HG03558 (cell line): ENCODE measurements at regions not wholly inside any gene's neighbourhood (a gene's known extent, or its start where the extent isn't known, plus 50 kb on each side); places are given as distances from the start of the nearest gene placed in this dataset.
"Not testable (repeated sequence)": the region's sequence is repeated elsewhere in the genome, so short reads cannot be mapped to it uniquely, and the experiment has no call there.

ENCODE experiments used
- ATAC-seq: cut with Tn5 transposase; IDR thresholded peaks from one replicate; pipeline ENCODE4 v1.9.1; 2021; ENCODE audit warnings: moderate number of reproducible peaks; ENCODE audit not compliant: unreplicated experiment; ENCODE audit errors: extremely low read depth

DNA sequence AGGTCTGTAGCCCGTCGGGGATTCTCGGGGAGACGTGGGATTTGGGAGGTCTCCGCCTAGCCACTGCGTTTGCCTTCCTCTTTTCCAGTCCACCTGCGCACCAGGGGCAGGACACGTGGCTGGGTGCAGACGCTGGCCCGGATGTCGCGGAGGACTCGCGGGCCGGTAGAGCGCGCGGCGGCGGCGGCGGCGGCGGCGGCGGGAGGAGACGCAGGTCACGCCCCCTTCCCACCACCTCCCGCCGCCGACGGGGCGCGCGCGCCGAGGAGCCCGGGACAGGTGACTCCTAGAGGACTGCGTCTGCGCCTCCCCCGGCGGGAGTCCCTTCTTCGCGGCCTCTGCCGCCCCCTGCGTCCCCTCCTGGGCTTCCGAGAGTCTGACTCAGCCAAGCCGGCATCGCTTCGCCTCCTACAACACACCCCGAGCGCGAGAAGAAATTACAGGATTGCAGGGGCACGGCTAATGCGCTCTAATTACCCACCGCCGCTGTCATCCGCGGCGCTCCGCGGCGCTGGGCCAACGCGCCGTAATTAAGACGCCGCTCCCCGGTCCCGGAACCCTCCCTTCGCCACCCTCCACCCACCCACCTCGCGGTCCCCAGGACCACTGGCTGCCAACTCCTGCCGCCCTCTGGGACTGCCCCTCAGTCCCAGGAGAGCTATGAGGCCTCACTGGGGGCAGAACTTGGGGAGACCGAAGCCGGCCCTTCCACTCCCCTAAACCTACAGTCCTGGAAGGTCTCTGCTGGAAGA lies 124.5 kb downstream of the MRPL14 start:
- ATAC-seq: no peak

DNA sequence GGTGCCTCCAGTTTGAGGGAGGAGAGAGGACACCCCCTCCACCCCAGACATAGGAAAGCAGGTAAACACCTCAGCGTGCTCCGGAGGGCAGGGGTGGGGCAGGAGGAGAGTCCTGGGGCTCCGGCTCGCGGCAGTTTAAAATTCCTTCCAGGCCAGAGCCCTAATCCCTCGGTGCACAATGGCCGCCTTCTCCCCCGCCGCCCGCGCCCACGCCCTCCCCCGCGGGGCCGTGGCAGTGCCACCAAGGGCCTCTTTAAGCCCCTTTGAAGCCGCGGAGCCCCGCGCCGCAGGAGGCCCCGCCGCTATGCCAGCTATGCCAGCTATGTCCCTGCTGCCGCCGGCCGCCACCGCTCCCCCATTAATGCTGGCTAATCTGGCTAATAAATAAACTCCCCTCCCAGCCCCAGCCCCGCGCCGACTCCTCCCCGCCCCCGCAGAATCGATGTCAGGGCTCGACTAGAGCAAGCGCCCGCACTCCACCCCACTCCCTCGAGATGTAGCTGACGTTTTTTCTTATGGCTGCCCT lies 125.1 kb downstream of the MRPL14 start:
- no peak for ATAC-seq

DNA sequence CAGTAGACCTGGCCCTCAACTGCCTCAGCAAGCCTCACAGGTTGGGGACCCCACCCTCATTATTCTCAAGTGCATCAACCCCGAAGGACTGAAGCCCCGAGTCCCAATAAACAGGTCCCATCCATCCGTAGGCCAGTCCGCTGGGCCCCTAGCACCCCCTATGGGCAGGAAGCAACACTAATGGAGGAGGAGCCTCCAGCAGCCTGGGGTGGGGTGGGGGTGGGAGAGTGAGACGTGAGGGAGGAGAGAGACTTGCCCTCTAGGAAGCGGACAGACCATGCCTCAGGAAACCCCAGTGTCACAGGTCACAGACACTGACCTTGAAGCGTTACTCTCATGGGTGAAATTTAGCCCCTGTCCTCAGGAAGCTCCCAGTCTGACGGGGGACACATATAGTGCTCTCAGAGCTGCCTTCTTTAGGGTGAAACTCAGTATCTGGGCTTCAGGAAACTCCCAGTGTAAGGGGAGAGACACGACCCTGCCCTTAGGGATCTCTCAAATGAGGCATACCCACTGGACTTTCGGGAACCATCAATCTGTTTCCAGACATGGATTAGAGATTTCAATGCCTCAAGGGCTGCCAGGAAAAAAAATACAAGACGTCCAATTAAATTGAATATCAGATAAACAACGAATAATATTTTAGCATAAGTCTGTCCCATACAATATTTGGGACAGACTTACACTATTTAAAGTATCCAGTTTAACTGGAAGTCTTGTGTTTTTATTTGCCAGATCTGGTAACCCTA lies 125.8 kb downstream of the MRPL14 start:
- no peak for ATAC-seq

DNA sequence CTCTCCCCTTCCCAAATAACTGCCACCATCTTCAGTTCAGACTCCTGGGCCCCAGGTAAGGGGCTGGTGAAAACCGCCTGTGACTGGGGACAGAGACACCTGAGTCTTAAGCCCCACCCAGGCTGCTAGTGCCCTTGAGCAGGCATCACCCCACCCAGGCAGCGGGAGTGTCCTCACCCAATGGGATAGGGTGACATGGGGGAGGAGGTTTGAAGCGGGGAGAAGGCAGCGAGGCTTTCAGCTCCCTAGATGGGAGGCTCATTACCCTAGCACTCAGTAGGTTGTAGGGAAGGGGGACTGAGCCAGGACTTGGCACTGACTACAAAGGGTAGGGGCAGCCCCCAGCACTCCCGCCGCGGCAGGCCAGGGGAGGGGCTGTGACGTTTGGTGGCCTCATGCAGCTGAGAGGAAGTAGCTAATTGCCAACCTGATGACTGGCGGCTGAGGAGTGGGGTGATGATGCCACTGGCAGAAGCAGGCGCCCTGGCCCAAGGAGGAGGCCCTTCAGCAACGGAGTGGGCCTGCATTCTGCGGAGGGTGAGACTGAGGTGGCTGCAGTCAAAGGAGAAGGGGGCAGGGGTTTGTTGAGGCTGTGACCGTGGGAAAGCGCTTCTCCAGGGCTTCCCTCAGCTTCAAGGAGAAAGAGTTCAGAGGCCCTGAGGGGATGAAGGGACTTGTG lies 126.9 kb downstream of the MRPL14 start:
- ATAC-seq: no peak

DNA sequence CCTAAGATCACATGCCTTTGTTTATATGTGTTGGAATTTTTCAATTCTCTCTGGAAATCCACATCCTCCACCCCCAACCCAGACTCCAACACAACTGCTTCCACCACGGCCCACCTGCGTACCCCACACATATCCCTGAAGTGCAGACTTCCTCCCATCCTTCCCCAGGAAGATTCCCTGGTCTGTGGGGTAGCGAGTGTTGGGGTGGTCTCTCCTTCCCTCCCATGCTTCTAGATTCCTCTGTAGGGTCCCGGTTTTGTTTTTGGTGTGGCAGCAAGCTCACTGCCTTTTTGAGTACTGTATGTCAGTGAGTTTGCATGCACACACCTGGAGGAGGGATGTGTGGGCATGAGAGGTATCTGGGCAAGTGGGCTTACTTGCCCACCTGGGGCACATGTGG lies 127.6 kb downstream of the MRPL14 start:
- ATAC-seq: no peak

DNA sequence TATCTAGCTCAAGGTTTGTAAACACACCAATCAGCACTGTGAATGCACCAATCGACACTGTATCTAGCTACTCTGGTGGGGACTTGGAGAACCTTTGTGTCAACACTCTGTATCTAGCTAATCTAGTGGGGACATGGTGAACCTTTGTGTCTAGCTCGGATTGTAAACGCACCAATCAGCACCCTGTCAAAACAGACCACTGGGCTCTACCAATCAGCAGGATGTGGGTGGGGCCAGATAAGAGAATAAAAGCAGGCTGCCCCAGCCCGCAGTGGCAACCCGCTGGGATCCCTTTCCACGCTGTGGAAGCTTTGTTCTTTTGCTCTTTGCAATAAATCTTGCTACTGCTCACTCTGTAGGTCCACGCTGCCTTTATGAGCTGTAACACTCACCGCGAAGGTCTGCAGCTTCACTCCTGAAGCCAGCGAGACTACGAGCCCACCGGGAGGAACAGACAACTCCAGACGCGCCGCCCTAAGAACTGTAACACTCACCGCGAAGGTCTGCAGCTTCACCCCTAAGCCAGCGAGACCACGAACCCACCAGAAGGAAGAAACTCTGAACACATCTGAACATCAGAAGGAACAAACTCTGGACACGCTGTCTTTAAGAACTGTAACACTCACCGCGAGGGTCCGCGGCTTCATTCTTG lies 128.5 kb downstream of the MRPL14 start:
- not testable (repeated sequence) for ATAC-seq

DNA sequence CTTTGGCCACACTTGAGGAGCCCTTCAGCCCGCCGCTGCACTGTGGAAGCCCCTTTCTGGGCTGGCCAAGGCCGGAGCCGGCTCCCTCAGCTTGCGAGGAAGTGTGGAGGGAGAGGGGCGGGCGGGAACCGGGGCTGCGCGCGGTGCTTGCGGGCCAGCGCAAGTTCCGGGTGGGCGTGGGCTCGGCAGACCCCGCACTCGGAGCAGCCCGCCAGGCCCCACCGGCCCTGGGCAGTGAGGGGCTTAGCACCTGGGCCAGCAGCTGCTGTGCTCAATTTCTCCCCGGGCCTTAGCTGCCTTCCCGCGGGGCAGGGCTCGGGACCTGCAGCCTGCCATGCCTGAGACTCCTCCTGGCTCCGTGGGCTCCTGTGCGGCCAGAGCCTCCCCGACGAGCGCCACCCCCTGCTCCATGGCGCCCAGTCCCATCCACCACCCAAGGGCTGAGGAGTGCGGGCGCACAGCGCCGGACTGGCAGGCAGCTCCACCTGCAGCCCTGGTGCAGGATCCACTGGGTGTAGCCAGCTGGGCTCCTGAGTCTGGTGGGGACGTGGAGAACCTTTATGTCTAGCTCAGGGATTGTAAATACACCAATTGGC lies 129.2 kb downstream of the MRPL14 start:
- not testable (repeated sequence) for ATAC-seq

DNA sequence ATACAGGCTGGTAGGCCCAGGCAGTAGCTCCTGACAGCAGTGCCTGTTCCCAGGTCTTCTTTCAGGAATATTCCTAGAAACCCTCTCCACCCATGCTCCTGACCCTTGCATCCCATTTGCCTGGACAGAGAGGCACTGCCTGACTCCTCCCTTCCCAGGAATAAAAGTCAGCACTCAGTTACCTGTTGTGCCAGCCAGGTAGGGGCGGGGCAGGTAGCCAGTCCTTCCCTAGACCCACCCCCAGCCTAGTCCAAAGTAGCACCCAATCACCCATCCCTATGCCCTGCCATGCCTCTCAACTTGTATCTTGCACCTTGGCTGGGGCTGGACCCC lies 129.9 kb downstream of the MRPL14 start:
- ATAC-seq: no peak

DNA sequence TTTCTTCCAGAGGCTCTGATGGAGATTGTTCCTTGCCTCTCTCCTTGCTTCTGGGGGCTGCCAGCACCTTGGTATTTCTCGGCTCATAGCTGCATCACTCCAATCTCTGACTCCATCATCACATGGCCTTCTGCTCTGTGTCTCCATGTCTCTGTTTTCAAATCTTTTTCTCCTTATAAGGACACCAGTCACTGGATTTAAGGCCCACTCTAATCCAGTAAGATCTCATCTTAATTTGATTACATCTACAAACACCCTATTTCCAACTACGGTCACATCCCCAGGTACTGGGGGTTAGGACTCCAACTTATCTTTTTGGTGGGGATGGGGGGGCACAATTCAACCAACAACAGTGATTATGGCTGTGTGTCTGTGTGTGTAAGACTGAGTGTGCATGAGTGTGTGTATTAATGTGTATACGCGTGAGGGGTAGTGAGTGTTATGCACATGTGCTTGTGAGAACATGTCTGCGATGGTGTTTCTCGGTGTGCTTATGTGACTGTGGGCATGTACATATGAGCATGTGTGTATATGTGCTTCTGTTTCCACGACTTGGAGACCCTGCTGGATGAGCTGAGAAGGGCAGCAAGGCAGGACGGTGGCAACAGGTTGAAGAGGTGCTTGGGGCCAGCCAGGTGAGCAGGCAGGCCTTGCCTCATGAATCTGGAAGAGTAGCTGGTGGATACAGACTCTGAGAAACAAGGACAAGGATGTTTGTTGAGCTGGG lies 130.5 kb downstream of the MRPL14 start:
- no peak for ATAC-seq

DNA sequence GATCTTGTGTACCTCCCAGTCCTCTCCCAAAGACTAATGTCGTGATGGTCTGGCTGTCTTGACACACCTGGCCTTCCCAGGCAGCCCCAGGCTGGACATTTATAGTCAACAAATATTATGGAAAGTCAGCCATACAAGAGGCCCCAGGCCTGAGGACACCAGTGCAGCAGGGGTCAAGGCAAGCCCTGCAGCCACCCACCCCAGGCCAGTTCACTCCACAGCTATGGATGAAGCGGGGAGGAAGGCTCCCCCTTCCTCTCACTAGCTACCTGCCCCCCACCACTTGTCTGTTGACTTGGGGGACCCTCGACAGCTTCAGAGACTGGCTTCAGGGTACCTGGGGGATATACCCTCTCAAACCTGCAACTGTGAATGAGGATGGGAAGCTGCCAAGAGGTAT lies 132.1 kb downstream of the MRPL14 start:
- no peak for ATAC-seq

DNA sequence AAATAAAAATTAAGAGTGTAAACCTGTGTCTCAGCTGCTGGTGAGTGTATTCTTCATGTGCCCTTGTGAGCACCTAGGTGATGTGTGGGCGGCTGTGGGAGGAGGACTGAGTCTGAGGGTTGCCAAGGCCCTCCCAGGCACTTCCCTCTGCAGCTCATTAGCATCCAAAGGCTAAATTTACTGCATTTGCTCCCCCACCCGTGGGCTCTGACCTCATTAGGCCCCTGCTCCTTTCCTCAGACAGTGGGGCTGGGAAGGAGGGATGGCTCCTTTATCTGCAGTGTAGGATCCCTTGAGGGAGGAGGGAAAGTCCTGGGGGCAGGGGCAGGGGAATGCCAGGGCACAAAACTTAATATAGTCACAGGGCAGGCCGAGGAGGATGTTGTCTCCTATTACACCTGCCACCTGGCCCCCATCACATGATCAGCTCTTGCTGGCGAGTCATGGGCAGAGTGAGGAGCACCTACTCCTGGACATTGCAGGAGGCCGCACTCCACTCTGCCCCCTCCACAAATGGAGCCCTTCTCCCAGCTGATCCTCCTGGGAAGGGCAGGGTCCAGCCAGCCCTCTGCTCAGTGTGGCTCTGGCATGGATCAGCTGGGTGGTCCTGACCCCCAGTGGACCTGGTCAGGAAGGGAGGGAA lies 133.2 kb downstream of the MRPL14 start:
- ATAC-seq: no peak

DNA sequence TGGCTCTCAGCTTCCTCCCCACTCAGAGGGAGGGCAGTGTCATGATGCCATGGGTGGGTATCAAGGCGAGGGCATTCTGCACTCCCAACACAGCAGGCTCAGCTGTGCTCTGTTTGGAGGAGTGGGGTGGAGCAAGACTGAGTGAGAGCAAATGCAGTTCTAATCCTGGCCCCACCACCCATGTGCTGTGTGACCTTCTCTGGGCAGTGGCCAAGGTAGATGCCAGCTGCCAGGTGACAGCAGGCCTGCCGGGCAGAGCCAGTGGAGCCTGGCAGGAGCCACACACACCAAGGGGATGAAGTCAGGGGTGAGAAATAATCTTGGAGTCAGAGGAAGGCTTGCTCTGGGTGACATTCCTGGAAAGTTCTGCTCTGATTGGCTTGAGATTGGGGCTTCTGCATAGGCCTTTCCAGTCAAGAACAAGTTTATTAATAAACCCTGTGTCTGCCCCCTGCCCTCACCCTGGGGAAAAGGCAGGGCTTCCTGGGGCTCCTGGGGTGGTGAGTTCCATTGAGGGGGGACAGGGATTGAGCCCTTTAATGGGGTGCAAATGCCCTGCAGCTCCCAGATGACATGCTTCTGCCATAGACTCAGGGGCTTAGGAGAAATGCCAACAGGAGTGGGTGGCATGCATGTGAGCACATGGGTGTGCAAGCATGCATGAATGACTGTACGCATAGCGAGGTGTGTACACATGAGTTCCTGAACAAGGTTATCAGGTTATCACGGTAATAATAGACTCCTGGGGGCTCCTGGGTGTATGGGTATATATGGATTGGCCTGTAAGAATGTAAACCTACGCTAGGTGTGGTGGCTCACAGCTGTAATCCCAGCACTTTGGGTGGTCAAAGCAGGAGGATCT lies 134.2 kb downstream of the MRPL14 start:
- no peak for ATAC-seq

DNA sequence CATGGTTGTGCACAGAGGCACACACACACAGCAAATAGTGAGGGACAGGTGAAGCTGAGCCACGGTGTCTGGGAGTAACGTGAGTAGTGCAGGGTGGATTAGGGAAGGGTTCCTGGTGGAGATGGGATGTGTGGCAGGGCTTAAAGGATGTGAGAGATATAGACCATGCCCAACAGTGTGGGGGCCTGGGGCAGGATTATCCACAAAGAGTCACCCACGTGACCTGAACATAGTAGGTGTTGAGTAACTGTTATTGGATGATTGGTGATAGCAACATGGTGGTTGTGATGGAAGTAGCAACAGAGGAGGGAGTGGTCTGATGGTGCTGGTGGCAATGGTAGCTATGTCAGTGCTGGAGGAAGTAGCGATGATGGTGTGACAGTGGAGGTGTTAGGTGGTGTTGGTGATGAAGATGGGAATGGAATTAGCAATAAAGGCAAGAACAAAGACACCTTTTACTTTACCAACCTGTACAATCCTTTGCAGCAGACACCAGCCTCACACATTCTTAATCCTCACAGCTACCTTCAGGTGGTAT lies 135.1 kb downstream of the MRPL14 start:
- ATAC-seq: no peak

DNA sequence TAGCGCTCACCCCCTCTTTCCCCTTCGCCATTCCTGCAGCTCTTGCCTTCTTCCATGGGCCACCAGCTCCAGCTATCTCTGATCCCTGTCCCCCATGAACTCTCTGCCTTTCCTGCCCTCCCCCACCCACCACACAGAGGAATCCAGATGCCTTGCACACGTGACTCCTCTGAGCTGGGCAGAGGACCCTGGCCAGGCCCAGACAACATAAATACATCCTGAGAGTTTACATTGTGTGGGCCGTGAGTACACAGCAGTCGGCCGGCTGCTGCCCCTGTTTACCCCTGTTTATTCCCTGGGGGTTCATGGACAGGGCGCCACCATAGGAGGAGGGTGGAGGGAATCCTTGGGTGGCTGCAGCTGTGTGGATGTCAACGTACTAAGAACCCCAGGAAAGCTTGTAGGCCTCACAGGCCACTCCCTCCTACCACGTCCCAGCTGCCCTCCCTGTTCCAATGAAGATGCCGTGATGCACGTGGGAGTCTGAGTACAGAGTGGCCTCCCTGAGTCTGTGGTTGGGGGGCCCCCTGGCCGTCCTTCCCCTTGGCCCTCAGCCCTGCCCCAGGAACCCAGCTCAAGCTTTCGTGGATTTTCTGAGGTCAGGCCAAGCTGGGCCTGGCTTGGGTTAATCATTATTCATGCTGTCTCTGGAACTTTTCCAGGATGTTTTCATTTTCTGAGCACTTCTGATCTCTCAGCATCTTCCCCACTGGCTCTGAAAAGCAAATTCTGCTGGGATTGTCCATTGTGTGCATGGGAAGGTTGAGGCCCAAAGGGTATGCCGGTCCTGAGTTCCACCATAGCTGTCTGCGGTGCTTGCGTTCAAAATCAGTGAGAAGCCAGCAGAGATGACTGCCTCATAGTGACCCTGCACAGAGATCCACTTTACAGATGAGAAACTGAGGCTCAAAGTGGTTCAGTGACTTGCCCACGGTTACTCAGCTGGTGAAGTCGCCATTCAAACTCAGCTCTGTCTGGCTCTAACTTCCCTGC lies 136.3 kb downstream of the MRPL14 start:
- ATAC-seq: no peak

DNA sequence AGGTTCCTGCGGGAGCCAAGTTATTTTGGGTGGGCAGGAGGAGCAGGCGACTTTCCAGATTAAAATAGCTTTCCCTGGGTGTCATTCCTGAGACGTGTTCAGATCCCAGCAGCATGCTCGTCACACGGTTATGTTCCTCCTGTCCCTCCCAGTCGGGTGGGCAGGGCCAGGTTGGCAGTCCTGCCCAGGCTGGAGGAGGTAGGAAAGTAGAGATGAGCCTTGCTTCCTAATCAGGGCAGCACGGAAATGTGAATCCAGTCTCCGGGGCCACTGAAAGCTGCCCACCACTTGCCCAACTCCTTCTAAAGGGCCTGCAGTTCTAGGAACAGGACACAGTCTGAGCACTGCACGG lies 137.0 kb downstream of the MRPL14 start:
- ATAC-seq: no peak

DNA sequence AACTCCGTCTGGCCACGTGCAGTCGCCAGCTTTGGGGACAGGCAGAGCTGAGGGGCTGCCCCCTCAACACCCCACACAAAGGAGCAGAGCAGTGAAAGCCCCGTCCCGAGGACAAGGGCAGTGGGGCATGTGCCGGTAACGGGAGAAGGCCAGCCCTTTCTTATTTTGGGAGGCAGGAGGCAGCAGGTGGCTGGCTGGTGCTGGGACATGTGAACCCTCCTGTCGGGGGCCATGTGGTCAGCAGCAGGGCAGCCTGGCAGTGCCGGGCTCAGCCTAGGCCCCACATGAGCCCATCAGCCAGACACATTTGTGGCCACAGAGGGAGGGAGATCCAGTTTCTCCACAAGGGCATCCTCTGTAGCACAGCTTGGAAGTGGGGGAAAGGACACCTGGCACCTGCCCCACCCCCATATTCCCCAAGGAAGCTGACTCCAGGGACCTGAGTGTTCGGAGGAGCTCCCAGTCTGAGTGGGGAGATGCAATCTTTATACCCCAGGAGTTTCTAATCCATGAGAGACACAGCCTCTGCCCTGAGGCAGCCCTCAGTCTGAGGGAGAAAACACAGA lies 137.6 kb downstream of the MRPL14 start:
- no peak for ATAC-seq

DNA sequence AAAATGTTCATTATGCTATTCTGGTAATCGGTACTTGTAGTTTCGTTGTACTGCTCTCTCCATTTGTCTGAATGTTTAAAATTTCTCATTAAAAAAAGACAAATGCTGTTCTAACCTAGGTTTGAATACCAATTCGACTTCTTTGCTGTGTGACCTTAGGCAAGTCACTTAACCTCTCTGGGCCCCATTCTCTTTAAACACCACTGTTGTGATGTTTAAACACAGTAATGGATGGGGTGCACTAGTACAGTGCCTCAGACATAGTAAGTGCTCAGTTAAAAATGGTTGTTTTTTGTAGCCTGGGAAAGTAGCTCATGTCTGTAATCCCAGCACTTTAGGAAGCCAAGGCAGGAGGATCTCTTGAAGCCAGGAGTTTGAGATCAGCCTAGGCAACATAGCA lies 138.5 kb downstream of the MRPL14 start:
- no peak for ATAC-seq
